DOHH2 (cell line): ENCODE measurements at regions not wholly inside any gene's neighbourhood (a gene's known extent, or its start where the extent isn't known, plus 50 kb on each side); places are given as distances from the start of the nearest gene placed in this dataset.

Experiments
- H3F3A ChIP-seq: fragments of 200-600 bp; sonication (generic), shearing (Covaris generic); 2 replicates; pipeline ENCODE4 v1.6.0; 2016; ENCODE audit warnings: antibody characterized with exemption, mild to moderate bottlenecking; ENCODE audit not compliant: control insufficient read depth, insufficient read depth
- H3K27ac ChIP-seq: fragments of 200-600 bp; sonication (generic); 2 replicates; pipeline ENCODE4 v1.5.1; 2014; ENCODE audit warnings: low read depth, mild to moderate bottlenecking, low read length, moderate library complexity
- H3K27me3 ChIP-seq: fragments of 200-600 bp; sonication (generic); 2 replicates; pipeline ENCODE4 v1.6.1; 2014; ENCODE audit warnings: mild to moderate bottlenecking, low read length, mixed read lengths; ENCODE audit not compliant: control insufficient read depth
- H3K36me3 ChIP-seq: fragments of 200-600 bp; sonication (generic); 2 replicates; pipeline ENCODE4 v1.6.1; 2014; ENCODE audit warnings: mild to moderate bottlenecking, low read length, moderate library complexity, mixed read lengths; ENCODE audit not compliant: control insufficient read depth
- H3K4me1 ChIP-seq: fragments of 200-600 bp; sonication (generic); 2 replicates; pipeline ENCODE4 v1.6.1; 2014; ENCODE audit warnings: mild to moderate bottlenecking, low read length, mixed read lengths; ENCODE audit not compliant: control insufficient read depth
- H3K4me2 ChIP-seq: fragments of 200-600 bp; sonication (generic); 2 replicates; pipeline ENCODE4 v1.6.0; 2014; ENCODE audit warnings: mild to moderate bottlenecking, low read length, moderate library complexity
- H3K4me3 ChIP-seq: fragments of 200-600 bp; sonication (generic); 2 replicates; pipeline ENCODE4 v1.5.1; 2014; ENCODE audit warnings: mild to moderate bottlenecking, low read length, mixed read lengths
- H3K79me2 ChIP-seq: fragments of 200-600 bp; sonication (generic); 2 replicates; pipeline ENCODE4 v1.6.1; 2014; ENCODE audit warnings: mild to moderate bottlenecking, low read length, mixed read lengths; ENCODE audit not compliant: control insufficient read depth
- H3K9me2 ChIP-seq: fragments of 200-600 bp; sonication (generic); replicated peaks from 2 replicates; pipeline ENCODE4 v1.6.1; 2014; ENCODE audit warnings: mild to moderate bottlenecking, low read length, mixed read lengths; ENCODE audit not compliant: control insufficient read depth
- H3K9me3 ChIP-seq: fragments of 200-600 bp; sonication (generic); 2 replicates; pipeline ENCODE4 v1.6.1; 2014; ENCODE audit warnings: antibody characterized with exemption, low read length, mixed read lengths; ENCODE audit not compliant: control insufficient read depth, insufficient read depth
- H4K20me1 ChIP-seq: fragments of 200-600 bp; sonication (generic); 2 replicates; pipeline ENCODE4 v1.6.0; 2014; ENCODE audit warnings: low read depth, mild to moderate bottlenecking, antibody characterized with exemption, low read length, moderate library complexity; ENCODE audit not compliant: control insufficient read depth, insufficient read depth
- CTCF ChIP-seq: fragments of 200-600 bp; sonication (generic); IDR thresholded peaks from one replicate; pipeline ENCODE4 v1.5.1; 2014; ENCODE audit warnings: antibody characterized with exemption, mild to moderate bottlenecking, low read depth, low read length; ENCODE audit not compliant: poor library complexity, severe bottlenecking
- EZH2phosphoT487 ChIP-seq: fragments of 200-600 bp; sonication (generic); IDR thresholded peaks from 2 replicates; pipeline ENCODE4 v1.6.1; 2017; ENCODE audit warnings: borderline replicate concordance, mild to moderate bottlenecking, antibody characterized with exemption, low read length, moderate library complexity, mixed read lengths

- Histone ChIP-seq H3F3A (no peaks in the 10 kb centered on the region), H4K20me1 (no peaks in the 10 kb centered on the region), H3K79me2 (no peaks in the 10 kb centered on the region), H3K36me3 (no peaks in the 10 kb centered on the region), H3K4me2 (no peak overlapping the region), H3K9me2 (no peaks in the 10 kb centered on the region), H3K27ac (no peak overlapping the region), H3K9me3 (no peaks in the 10 kb centered on the region), H3K4me3 (no peak overlapping the region), H3K4me1 (peaks cover 13% of the 10 kb centered on the region), H3K27me3 (no peaks in the 10 kb centered on the region)
- TF ChIP-seq CTCF (no peak), EZH2phosphoT487 (no peak)
Measured at GRCh38 chr5:40396317-40396716, 283.4 kb upstream of the PTGER4 start.

GRCh38 chr5:40395251-40395650 lies 284.5 kb upstream of the PTGER4 start:
- peaks cover 16% of the 10 kb centered on the region for H3K4me1 ChIP-seq
- no peaks in the 10 kb centered on the region for H3K9me3 ChIP-seq
- no peaks in the 10 kb centered on the region for H3K27me3 ChIP-seq
- H3K4me3 ChIP-seq: no peak overlapping the region
- H3K79me2 ChIP-seq: no peaks in the 10 kb centered on the region
- H3K36me3 ChIP-seq: no peaks in the 10 kb centered on the region
- H3F3A ChIP-seq: no peaks in the 10 kb centered on the region
- no peaks in the 10 kb centered on the region for H4K20me1 ChIP-seq
- no peak overlapping the region for H3K4me2 ChIP-seq
- TF ChIP-seq CTCF (no peak), EZH2phosphoT487 (no peak)
- no peaks in the 10 kb centered on the region for H3K9me2 ChIP-seq
- no peak overlapping the region for H3K27ac ChIP-seq

GRCh38 chr5:40394698-40395097 lies 285.0 kb upstream of the PTGER4 start:
- no peaks in the 10 kb centered on the region for H4K20me1 ChIP-seq
- no peaks in the 10 kb centered on the region for H3K9me3 ChIP-seq
- H3K27ac ChIP-seq: no peak overlapping the region
- H3F3A ChIP-seq: no peaks in the 10 kb centered on the region
- TF ChIP-seq CTCF: no peak
- no peak for TF ChIP-seq EZH2phosphoT487
- peaks cover 16% of the 10 kb centered on the region for H3K4me1 ChIP-seq
- no peak overlapping the region for H3K4me2 ChIP-seq
- H3K9me2 ChIP-seq: no peaks in the 10 kb centered on the region
- no peaks in the 10 kb centered on the region for H3K27me3 ChIP-seq
- no peaks in the 10 kb centered on the region for H3K79me2 ChIP-seq
- H3K36me3 ChIP-seq: no peaks in the 10 kb centered on the region
- no peak overlapping the region for H3K4me3 ChIP-seq

- Histone ChIP-seq H4K20me1 (no peaks in the 10 kb centered on the region), H3K27me3 (no peaks in the 10 kb centered on the region), H3K4me1 (peaks cover 43% of the 10 kb centered on the region), H3K27ac (no peak overlapping the region), H3K36me3 (no peaks in the 10 kb centered on the region), H3K9me3 (no peaks in the 10 kb centered on the region), H3K4me3 (no peak overlapping the region), H3K9me2 (no peaks in the 10 kb centered on the region), H3K4me2 (peak overlapping the region; percentile 10; the same call in 1 of the 2 replicates), H3F3A (no peaks in the 10 kb centered on the region; the same call in 1 of the 2 replicates), H3K79me2 (no peaks in the 10 kb centered on the region)
- TF ChIP-seq EZH2phosphoT487 (no peak), CTCF (no peak)
Measured at GRCh38 chr5:40391642-40392041, 288.1 kb upstream of the PTGER4 start.
